NCI-H1417 treated with DMSO at 0.1 percent for 48 hours (cell line): ENCODE measurements at regions not wholly inside any gene's neighbourhood (a gene's known extent, or its start where the extent isn't known, plus 50 kb on each side); places are given as distances from the start of the nearest gene placed in this dataset.

ENCODE experiments used
- DNase-seq: peaks from one replicate; lab custom pipeline; 2025; lab: John Stamatoyannopoulos, UW

DNA sequence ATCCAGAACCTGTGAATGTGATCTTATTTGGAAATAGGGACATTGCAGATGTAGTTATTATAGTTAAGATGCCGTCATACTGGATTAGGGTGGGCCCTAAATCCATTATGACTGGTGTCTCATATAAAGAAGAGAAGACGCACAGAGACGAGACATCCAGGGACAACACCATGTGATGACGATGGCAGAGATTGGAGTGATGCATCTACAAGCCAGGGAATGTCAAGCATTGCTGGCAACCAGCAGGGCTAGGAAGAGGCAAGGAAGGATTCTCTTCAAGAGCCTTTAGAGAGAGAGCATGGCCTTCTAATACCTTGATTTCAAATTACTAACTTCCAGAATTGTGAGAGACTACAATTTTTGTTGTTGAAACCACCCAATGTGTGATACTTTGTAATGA is 345.8 kb downstream of the PTEN start:
- DNase-seq = no peak

DNA sequence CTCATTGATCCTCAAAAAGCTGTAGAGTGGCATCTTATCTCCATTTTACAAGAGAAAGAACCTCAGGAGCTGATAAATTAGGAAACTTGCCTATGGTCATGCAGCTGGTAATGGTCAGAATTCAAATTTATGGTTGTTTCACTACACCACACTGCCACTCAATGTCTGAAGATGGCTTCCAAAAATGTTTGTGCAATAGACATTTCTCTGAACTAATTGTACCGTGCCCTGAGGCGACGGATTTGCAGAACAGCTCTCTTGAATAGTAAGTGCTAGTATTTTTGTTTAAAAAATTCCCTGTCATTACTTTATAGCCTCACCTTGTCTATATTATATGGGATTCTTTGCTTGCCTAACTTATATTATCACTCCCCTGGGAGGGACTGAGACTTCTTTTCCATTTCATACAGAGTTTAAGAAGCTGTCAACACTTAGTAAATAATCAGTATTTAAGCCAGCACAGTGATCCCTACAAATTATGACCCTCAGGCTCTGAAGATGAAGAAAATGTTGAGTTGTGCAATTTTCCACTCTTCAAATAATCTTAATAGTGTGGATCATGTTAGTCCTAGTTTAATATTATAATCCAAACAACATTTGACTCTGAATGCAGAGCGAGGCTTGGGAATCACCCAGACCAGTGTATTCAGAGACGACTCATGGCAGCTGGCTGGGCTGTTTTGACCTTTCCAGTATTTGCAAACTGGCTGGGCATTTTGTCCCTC is 346.6 kb downstream of the PTEN start:
- no peak for DNase-seq

DNA sequence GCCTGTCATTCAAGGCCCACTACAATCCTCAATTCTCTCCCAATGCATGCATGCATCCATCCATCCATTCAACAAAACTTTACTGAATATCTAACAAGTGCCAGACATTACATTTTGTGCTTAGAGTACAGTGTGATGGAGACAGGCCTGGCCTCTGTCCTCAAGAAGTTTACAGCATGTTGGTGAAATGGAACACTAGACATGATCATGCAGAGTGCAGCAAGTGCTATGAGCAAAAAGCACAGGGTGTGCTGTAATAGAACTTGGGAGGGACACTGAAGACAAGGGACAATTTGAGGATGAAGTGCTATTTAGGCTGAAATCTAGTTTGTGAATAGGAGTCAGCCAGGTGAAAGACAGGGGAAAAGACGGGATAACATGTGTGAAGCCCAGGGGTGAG is 347.8 kb downstream of the PTEN start:
- no peak for DNase-seq

DNA sequence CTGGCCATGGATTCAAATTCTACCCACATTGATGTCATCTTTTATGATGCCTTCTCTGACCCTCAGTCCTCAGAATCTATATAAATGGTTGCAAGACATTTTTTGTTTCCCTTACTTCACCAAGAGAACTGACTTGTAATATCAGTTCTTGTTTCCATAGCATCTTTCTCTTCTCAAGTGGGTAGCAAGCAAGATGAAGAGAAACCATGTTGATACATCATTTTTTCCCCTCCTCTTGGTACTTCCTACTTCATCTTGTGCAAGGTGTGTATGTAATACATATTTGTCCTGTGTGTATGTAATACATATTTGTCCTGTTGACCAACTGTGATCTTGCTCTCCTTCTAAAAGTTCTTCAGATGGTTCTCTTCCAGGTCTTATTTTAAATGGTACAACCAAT is 348.6 kb downstream of the PTEN start:
- no peak for DNase-seq

DNA sequence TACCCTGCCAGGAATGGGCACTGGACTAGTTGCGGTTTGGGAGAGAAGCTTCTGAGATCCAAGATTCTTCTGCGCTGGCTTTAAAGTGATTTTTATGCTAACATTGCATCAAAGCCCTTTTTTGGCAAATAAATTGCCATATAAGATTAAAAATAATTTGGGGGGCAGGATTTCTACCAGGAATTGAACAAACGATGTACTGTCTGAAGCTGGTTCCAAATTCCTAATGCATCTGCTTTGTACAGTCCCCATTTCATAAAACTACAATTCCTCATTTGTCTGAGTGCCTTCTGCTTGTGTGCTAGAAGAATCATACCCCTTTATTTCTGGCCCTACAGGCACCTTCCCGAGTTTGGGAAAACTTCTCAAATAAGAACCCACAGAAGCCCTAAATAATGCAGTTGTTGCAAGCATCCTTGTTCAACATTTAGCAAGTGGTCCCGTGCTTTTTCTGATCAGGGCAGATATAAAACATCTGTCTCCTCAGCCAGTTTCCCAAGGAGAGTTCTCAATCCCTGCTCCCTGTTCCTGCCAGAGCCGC is 349.7 kb downstream of the PTEN start:
- no peak for DNase-seq

DNA sequence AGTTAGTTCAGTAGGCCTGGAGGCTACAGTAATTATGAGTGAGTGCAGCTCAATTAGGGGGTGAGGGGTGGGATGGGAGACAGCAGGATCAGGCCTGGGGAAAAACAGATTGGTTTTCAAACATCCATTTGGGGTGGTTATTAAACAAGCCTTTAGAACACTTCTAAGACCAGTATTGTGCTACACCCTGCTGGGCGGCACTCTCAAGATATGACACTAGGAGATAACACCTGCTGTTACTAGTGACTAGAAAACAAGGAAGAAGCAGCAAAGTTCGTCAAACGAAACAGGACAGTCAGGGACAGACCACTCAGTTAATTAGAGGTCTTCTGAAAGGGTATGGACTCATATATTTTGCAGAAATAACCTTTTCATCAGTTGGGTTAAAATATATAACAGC is 353.6 kb downstream of the PTEN start:
- no peak for DNase-seq

DNA sequence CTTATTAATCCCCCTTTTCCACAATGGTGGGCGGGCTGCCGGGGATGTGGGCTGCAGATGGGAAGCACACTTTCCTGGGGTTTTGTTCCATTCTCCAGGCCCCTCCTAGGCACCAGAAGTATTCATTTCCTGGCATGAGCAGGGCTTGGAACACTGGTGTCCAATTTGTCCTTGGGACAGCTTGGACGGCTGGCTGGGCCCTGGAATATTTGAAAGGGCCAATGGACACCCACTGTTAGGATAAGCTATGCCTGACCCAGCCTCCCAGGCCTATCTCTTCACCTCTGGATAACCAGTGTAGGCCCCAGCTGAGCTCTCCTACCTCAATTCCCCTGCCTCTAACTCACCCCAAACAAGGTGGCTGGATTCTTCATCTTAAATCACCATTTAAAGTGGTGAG is 354.9 kb downstream of the PTEN start:
- no peak for DNase-seq

DNA sequence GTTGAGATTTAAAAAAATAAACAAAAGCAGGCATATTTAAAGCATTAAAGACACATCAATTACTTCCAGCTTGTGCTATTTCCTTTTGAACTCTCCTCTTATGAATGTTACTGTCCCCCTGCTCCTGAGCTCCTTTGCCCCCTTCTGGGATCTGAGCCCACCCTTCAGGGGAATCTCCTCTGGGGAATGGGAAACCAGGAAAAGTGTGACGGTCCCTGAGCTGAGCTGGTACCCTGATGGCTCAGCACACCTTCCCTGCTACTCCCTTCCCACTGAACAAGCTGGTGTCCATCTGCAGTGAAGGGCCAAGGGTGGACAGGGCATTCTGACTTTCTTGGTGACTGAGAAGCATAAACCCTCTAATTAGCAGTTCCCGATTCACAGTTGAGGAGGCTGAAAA is 356.3 kb downstream of the PTEN start:
- no peak for DNase-seq

DNA sequence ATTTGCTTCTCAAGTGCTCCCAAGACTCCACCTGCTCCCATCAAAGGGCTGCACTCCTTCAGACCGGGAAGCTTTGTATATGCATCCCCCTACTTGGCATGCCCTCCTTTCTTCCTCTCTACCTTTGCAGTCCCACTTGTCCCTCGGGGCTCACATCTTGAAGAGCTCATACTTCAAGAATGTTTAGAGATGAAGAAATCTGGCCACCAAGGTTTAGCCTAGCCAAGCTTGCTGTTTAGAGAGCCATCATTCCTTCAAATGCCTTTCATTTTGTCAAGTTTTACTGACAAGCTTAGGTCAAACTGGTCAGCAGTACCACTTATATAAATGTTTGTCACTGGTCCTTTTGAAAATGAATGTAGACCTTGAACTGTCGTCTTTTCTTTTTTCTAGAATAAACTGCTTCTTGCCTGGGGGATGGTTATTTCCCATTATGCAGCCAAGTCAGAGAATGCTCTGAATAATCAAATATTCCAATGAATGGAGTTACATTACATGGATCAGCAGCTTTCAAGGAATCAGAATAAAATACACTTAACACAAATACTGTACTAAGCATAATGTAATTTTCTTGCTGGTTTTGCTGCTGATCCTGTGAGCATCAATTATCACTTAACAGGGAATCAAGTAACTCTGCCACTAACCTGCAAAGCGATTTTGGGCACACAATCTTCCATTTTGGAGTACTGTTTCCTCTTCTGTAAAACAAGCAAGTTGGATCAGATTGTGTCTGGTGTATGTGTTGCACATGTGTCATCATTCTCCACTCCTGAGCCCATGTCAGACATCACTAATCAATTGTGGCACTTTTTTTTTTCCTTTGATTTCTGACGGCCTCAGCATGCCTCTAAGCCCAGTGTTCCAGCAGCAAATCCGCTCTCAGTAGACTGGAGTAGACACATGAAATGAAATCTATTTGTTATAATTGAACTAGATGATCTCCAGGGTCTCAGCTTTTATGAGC is 357.9 kb downstream of the PTEN start:
- no peak for DNase-seq

DNA sequence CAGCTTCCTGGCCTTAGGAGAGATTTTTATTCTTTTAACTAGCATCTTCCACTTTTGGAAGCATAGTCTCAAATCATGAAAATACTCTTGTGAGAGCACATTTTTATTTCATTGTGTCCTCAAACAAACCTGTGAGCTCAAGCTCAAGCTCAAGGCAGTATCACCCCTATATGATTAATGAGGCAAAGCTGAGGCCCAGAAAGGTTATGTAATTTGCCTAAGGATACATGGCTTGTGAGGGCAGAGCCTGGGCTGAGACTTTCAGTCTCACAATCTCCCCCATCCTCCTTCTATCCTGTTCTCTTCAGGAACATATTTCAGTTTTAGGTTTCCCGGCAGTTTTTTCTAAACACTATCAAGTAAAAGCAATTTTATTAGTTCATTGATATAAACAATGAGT is 359.5 kb downstream of the PTEN start:
- no peak for DNase-seq
